Nephron progenitor cell (in vitro differentiated cells): ENCODE measurements at regions not wholly inside any gene's neighbourhood (a gene's known extent, or its start where the extent isn't known, plus 50 kb on each side); places are given as distances from the start of the nearest gene placed in this dataset.

Experiments used
- DNase-seq: peaks from one replicate; pipeline ENCODE4 v3.0.0; 2021
- H3K27ac Mint-ChIP-seq: 2 replicates; pipeline ENCODE4 v1.8.0; 2021; ENCODE audit warnings: mild to moderate bottlenecking, moderate library complexity, mixed read lengths
- H3K27me3 Mint-ChIP-seq: 2 replicates; pipeline ENCODE4 v1.8.0; 2021; ENCODE audit warnings: mild to moderate bottlenecking, low read depth, mixed read lengths; ENCODE audit not compliant: poor library complexity
- H3K36me3 Mint-ChIP-seq: 2 replicates; pipeline ENCODE4 v1.8.0; 2021; ENCODE audit warnings: low read depth, mixed read lengths
- H3K4me1 Mint-ChIP-seq: 2 replicates; pipeline ENCODE4 v1.8.0; 2021; ENCODE audit warnings: mixed read lengths
- H3K4me3 Mint-ChIP-seq: 2 replicates; pipeline ENCODE4 v1.8.0; 2021; ENCODE audit warnings: mild to moderate bottlenecking, moderate library complexity, mixed read lengths
- H3K9me3 Mint-ChIP-seq: 2 replicates; pipeline ENCODE4 v1.8.0; 2021; ENCODE audit warnings: mild to moderate bottlenecking, moderate library complexity, mixed read lengths
- CTCF ChIP-seq: fragments of 200-600 bp; sonication (generic); IDR thresholded peaks from 2 replicates; pipeline ENCODE4 v1.5.0; 2021; ENCODE audit warnings: antibody characterized with exemption

GRCh38 chr14:76313852-76314251 lies 62.1 kb upstream of the ESRRB start:
- H3K27ac Mint-ChIP-seq = no peak overlapping the region
- H3K4me3 Mint-ChIP-seq = peak overlapping the region; percentile 19
- no peak for DNase-seq
- H3K27me3 Mint-ChIP-seq = peaks cover 93% of the 10 kb centered on the region
- H3K9me3 Mint-ChIP-seq = no peaks in the 10 kb centered on the region
- no peaks in the 10 kb centered on the region for H3K36me3 Mint-ChIP-seq
- no peak for TF ChIP-seq CTCF
- peaks cover 65% of the 10 kb centered on the region for H3K4me1 Mint-ChIP-seq

GRCh38 chr14:76314521-76315034 lies 61.4 kb upstream of the ESRRB start:
- DNase-seq = no peak
- Mint-ChIP-seq H3K4me1 (peaks cover 59% of the 10 kb centered on the region), H3K36me3 (no peaks in the 10 kb centered on the region), H3K4me3 (no peak overlapping the region), H3K9me3 (no peaks in the 10 kb centered on the region), H3K27ac (no peak overlapping the region), H3K27me3 (peaks cover 94% of the 10 kb centered on the region)
- no peak for TF ChIP-seq CTCF

GRCh38 chr14:76320486-76320885 lies 55.5 kb upstream of the ESRRB start:
- Mint-ChIP-seq H3K27me3 (peaks cover 92% of the 10 kb centered on the region), H3K4me3 (no peak overlapping the region), H3K36me3 (no peaks in the 10 kb centered on the region), H3K9me3 (no peaks in the 10 kb centered on the region), H3K27ac (no peak overlapping the region), H3K4me1 (peaks cover 5% of the 10 kb centered on the region)
- DNase-seq = no peak
- no peak for TF ChIP-seq CTCF

DNA sequence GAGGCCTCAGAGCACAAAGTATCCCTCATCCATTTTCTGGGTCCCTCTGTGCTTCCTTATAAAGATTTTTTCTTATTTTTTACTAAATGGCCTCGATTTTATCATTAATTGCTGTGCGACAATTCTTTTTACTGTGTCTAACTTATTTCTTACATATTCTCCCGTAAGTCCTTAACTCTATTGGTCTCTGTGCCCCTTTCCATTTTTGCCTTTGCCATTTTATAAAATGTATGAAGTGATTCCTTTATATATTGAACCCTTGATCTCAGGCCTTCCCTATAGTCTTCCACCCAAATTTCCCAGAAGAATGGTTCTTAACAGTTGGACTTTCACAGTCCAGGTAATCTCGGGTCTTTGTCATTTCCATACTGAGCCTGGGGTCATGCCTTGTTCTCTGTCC lies 55.0 kb upstream of the ESRRB start:
- no peak overlapping the region for H3K27ac Mint-ChIP-seq
- H3K27me3 Mint-ChIP-seq = peaks cover 94% of the 10 kb centered on the region
- no peaks in the 10 kb centered on the region for H3K36me3 Mint-ChIP-seq
- H3K4me1 Mint-ChIP-seq = peaks cover 4% of the 10 kb centered on the region
- no peak overlapping the region for H3K4me3 Mint-ChIP-seq
- DNase-seq = no peak
- no peak for TF ChIP-seq CTCF
- no peaks in the 10 kb centered on the region for H3K9me3 Mint-ChIP-seq

DNA sequence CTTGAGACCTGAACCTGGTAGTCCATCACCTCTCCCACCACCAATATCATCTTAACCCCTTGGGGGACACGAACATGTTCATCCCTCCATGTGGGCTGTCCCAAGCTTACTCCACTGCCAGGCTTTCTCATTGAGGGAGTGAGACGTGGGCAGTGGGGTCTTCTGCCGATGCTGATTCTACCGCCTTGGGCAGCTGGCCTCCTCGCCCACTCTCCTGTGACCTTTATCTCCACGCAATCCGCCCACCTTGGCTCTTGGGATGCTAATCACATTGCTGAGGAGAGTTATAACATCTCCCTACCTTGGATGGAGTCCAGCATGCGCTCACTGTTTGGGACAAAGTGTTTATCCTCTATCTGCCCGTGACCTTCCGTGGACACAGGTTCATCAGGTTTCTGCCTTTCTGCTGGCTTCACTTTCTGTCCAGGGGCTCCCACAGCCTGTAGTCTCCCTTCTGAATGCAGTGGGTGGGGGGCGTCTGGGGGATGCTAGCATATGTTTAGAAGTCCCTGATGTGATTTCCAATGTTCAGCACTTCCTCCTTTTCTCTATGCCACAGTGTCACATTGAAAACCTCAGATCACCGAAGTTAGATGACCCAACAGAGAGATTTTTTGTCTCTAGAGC lies 53.2 kb upstream of the ESRRB start:
- no peaks in the 10 kb centered on the region for H3K36me3 Mint-ChIP-seq
- TF ChIP-seq CTCF = no peak
- no peak overlapping the region for H3K27ac Mint-ChIP-seq
- DNase-seq = no peak
- peaks cover 93% of the 10 kb centered on the region for H3K27me3 Mint-ChIP-seq
- H3K9me3 Mint-ChIP-seq = no peaks in the 10 kb centered on the region
- H3K4me1 Mint-ChIP-seq = no peaks in the 10 kb centered on the region
- no peak overlapping the region for H3K4me3 Mint-ChIP-seq
